ENCODE measurements at regions not wholly inside any gene's neighbourhood (a gene's known extent, or its start where the extent isn't known, plus 50 kb on each side); places are given as distances from the start of the nearest gene placed in this dataset.

DNA sequence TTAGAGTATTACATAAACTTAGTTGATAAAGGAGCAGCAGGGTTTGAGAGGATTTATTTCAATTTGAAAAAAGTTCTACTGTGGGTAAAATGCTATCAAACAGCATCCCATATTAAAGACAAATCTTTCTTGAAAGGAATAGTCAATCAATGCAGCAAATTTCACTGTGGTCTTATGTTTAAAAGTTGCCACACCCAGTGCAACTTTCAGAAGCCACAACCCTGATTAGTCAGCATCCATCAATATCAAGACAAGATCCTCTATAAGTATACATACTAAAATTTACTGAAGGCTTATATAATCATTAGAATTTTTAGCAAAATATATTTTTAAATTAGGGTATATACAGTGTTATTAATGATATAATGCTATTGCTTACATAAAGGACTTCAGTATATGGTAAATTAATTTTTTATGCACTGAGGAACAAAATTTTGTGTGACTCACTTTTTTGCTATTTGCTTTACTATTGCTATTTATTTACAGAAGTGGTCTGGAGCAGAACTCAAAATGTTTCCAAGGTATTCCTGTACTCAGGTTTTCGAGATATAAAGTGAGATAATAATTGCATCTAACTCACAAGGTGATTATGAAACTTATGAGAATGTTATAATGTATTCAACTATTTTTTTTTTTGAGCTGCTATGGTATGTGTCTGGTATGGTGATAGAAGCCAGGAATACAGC, 1127.6 kb downstream of the ADGRL3 start:
- TF ChIP-seq, protein P1, sequence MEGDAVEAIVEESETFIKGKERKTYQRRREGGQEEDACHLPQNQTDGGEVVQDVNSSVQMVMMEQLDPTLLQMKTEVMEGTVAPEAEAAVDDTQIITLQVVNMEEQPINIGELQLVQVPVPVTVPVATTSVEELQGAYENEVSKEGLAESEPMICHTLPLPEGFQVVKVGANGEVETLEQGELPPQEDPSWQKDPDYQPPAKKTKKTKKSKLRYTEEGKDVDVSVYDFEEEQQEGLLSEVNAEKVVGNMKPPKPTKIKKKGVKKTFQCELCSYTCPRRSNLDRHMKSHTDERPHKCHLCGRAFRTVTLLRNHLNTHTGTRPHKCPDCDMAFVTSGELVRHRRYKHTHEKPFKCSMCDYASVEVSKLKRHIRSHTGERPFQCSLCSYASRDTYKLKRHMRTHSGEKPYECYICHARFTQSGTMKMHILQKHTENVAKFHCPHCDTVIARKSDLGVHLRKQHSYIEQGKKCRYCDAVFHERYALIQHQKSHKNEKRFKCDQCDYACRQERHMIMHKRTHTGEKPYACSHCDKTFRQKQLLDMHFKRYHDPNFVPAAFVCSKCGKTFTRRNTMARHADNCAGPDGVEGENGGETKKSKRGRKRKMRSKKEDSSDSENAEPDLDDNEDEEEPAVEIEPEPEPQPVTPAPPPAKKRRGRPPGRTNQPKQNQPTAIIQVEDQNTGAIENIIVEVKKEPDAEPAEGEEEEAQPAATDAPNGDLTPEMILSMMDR (conservative IDR thresholded peaks at IDR 0.05 in 1 of 2, IDR thresholded peaks at IDR 0.05 in 1 of 2; ENCODE audit: extremely low read depth in 1 of 2, insufficient read depth in 1 of 2, low read depth in 1 of 2, low read length in 2 of 2), result no peak
- no peak for TF ChIP-seq EZH2 (IDR thresholded peaks at IDR 0.05; ENCODE audit: borderline replicate concordance, low read length)
